NCI-H748 (cell line): ENCODE measurements at regions not wholly inside any gene's neighbourhood (a gene's known extent, or its start where the extent isn't known, plus 50 kb on each side); places are given as distances from the start of the nearest gene placed in this dataset.
"Not testable (repeated sequence)": the region's sequence is repeated elsewhere in the genome, so short reads cannot be mapped to it uniquely, and the experiment has no call there.

Experiments
- DNase-seq: peaks from one replicate; lab custom pipeline; 2025; ENCODE audit not compliant: unreplicated experiment; lab: John Stamatoyannopoulos, UW

- DNase-seq: not testable (repeated sequence)
Measured at GRCh38 chr13:90853666-90854065, 493.8 kb upstream of the MIR17HG start.

GRCh38 chr13:90857921-90858320, 489.6 kb upstream of the MIR17HG start:
- no peak for DNase-seq

- DNase-seq: no peak
Measured at GRCh38 chr13:90866006-90866405, 481.5 kb upstream of the MIR17HG start.

- DNase-seq: peak; percentile 86
Measured at GRCh38 chr13:90867336-90867683, 480.2 kb upstream of the MIR17HG start.

- peak; percentile 29 for DNase-seq
Measured at GRCh38 chr13:90868321-90868920, 479.1 kb upstream of the MIR17HG start.

- DNase-seq: no peak
Measured at GRCh38 chr13:90869580-90869979, 477.9 kb upstream of the MIR17HG start.

GRCh38 chr13:90872491-90873025, 474.9 kb upstream of the MIR17HG start:
- no peak for DNase-seq

GRCh38 chr13:90880790-90881189, 466.7 kb upstream of the MIR17HG start:
- DNase-seq: no peak

GRCh38 chr13:90882551-90882950, 464.9 kb upstream of the MIR17HG start:
- no peak for DNase-seq

GRCh38 chr13:90883592-90883991, 463.9 kb upstream of the MIR17HG start:
- DNase-seq: no peak

- DNase-seq: no peak
Measured at GRCh38 chr13:90884066-90884465, 463.4 kb upstream of the MIR17HG start.

GRCh38 chr13:90889906-90890834, 457.3 kb upstream of the MIR17HG start:
- no peak for DNase-seq

GRCh38 chr13:90891329-90891728, 456.2 kb upstream of the MIR17HG start:
- DNase-seq: no peak

- DNase-seq: not testable (repeated sequence)
Measured at GRCh38 chr13:90893199-90893598, 454.3 kb upstream of the MIR17HG start.

- no peak for DNase-seq
Measured at GRCh38 chr13:90896002-90896401, 451.5 kb upstream of the MIR17HG start.

GRCh38 chr13:90898811-90899210, 448.7 kb upstream of the MIR17HG start:
- no peak for DNase-seq

- no peak for DNase-seq
Measured at GRCh38 chr13:90899416-90899815, 448.1 kb upstream of the MIR17HG start.

GRCh38 chr13:90902255-90902654, 445.2 kb upstream of the MIR17HG start:
- no peak for DNase-seq

GRCh38 chr13:90906554-90906953, 440.9 kb upstream of the MIR17HG start:
- no peak for DNase-seq

- DNase-seq: no peak
Measured at GRCh38 chr13:90908792-90909191, 438.7 kb upstream of the MIR17HG start.

GRCh38 chr13:90910018-90910639, 437.4 kb upstream of the MIR17HG start:
- no peak for DNase-seq

GRCh38 chr13:90912247-90912646, 435.2 kb upstream of the MIR17HG start:
- no peak for DNase-seq
